ENCODE measurements at regions not wholly inside any gene's neighbourhood (a gene's known extent, or its start where the extent isn't known, plus 50 kb on each side); places are given as distances from the start of the nearest gene placed in this dataset.

GRCh38 chr2:66822186-66822585 is 387.3 kb downstream of the MEIS1 start:
- H3K4me3 ChIP-seq (ENCODE audit: low read length), result no peak overlapping the region
- DNase-seq (ENCODE audit: low read depth), result no peak
- TF ChIP-seq CTCF (IDR thresholded peaks at IDR 0.05; ENCODE audit: insufficient read depth, low read depth, low read length, missing control alignments), result no peak

- TF ChIP-seq CTCF (IDR thresholded peaks at IDR 0.05; ENCODE audit: insufficient read depth, low read depth, low read length, missing control alignments), result no peak
- DNase-seq (ENCODE audit: low read depth), result no peak
- no peak overlapping the region for H3K4me3 ChIP-seq (ENCODE audit: low read length)
Observed at GRCh38 chr2:66824926-66825325, 390.0 kb downstream of the MEIS1 start.

GRCh38 chr2:66827851-66828250 is 392.9 kb downstream of the MEIS1 start:
- no peak for TF ChIP-seq CTCF (IDR thresholded peaks at IDR 0.05; ENCODE audit: insufficient read depth, low read depth, low read length, missing control alignments)
- no peak overlapping the region for H3K4me3 ChIP-seq (ENCODE audit: low read length)
- no peak for DNase-seq (ENCODE audit: low read depth)

GRCh38 chr2:66828876-66829275 is 394.0 kb downstream of the MEIS1 start:
- DNase-seq (ENCODE audit: low read depth), result no peak
- TF ChIP-seq CTCF (IDR thresholded peaks at IDR 0.05; ENCODE audit: insufficient read depth, low read depth, low read length, missing control alignments), result no peak
- no peak overlapping the region for H3K4me3 ChIP-seq (ENCODE audit: low read length)

- H3K4me3 ChIP-seq (ENCODE audit: low read length), result no peak overlapping the region
- no peak for DNase-seq (ENCODE audit: low read depth)
- no peak for TF ChIP-seq CTCF (IDR thresholded peaks at IDR 0.05; ENCODE audit: insufficient read depth, low read depth, low read length, missing control alignments)
Observed at GRCh38 chr2:66830881-66831280, 396.0 kb downstream of the MEIS1 start.

- no peak for DNase-seq (ENCODE audit: low read depth)
- H3K4me3 ChIP-seq (ENCODE audit: low read length), result no peak overlapping the region
- no peak for TF ChIP-seq CTCF (IDR thresholded peaks at IDR 0.05; ENCODE audit: insufficient read depth, low read depth, low read length, missing control alignments)
Observed at GRCh38 chr2:66832646-66833435, 397.9 kb downstream of the MEIS1 start.

GRCh38 chr2:66834859-66835258 is 399.9 kb downstream of the MEIS1 start:
- DNase-seq (ENCODE audit: low read depth), result no peak
- no peak for TF ChIP-seq CTCF (IDR thresholded peaks at IDR 0.05; ENCODE audit: insufficient read depth, low read depth, low read length, missing control alignments)
- no peak overlapping the region for H3K4me3 ChIP-seq (ENCODE audit: low read length)
